Stimulated activated CD8-positive, alpha-beta memory T cell treated with anti-CD3 and anti-CD28 coated beads, Interleukin-2, amount 100 ng/mL, for 1 hour (primary cell): ENCODE measurements at regions not wholly inside any gene's neighbourhood (a gene's known extent, or its start where the extent isn't known, plus 50 kb on each side); places are given as distances from the start of the nearest gene placed in this dataset.

Experiments used
- DNase-seq, 2 donors: peaks; one replicate each; pipeline ENCODE4 v3.0.0-alpha.2; 2020; ENCODE audit warnings: low read depth in 2 of 2

DNA sequence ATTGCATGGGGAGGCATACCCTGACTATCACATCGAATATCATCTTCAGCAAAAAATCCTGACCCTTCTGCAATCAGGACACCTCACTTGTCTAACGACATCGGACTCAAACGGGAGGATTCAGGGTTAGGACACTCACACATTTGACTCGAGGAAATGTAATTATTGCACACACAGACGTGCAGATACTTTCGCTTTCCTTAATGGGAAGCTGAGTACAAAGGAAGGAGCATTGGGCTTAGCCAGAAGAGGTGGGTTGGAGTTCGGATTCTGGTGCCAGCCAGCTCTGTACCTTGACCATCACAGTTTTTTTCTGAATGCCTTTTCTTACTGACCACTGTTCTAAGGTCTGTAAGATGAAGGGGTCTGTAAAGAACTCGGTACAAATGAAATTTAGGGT, 260.4 kb downstream of the GALC start:
- DNase-seq, result no peak

DNA sequence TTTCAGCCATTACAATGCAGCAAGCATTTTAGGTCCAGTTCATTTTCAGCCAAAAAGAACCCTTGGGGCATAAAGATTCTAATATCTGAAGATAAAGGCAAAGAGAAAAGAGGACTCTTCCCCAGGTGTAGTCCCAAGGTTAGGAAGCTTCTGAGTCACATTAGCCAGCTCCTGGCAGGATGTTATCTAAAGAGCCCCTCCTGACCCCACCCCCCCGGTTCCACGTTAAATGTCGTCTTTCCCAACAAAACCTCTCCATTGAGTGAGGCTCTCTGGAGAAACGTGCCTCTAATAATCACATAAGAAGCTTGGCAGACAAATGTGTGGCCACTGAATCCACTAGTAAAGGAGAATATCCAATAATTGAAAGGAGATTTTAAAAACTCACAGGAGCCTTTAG, 267.7 kb downstream of the GALC start:
- DNase-seq, result no peak

DNA sequence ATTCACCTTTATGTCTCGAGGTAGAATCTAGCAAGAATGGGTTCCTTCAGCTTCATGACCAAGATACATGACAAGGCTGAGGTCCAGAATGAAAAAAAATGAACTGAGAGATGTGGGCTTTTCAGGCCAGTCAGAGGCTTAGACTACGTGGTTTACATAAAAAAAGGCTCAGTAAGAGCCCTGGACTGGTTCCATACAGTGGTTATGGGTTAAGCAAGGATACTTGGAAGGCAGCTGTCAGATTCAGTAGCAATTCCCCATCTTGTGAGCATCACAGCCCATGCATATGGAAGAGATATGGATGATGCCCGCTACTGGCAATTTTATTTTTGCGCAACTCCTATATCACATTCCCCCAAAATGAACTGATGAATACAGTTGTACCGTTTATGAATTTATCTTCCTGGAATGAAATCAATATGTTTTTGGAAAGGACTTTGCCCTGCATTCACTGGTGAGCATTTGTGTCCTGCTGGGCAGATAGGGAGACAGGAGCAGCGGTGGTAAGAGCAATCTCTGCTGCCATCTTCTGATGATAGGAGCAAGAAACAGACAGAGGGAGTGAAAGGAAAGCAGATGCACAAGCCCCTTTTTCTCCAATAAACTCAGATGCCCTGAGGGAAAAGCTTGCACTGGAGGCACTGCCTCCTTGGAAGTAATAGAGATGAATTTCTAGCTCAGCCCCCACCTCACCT, 280.4 kb downstream of the GALC start:
- DNase-seq, result no peak

DNA sequence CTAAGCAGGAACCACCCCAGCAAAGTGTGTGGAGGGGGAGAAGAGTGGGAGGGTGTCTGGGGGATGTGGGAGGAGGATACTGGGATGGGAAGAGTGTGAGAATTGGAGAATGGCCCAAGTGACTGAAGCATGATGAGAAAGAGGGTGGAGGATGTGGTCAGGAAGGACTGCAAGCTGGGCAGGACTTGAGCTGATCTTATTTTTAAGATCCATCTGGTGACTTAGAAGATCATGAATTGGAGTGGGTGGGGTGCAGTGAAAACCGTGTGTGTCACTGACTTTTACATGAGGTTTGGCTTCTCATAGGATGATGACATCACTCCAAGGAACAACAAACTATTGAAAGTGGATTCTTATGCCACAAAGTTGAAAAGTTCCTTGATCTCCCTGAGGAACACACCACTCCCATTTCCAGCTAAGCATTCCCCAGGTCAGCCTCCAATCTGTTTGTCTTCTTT, 287.5 kb downstream of the GALC start:
- no peak for DNase-seq

DNA sequence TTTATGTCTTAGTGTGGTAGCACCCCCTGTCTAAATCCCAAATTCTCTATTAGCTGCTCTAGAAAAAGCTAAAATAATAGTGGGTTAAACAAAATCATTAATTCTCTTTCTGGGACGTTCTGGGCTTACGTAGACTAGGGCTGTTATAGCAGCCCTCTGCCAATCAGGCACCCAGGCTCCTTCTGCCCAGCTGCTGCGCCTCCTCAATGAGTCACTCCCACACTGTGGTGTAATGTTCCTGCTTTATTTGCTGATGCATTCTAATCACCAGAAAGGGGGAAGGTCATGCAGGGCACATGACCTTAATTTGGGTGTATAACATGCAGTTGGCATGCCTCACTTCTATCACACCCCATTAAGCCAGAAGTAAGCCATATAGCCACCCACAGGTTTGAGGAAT, 294.5 kb downstream of the GALC start:
- no peak for DNase-seq

DNA sequence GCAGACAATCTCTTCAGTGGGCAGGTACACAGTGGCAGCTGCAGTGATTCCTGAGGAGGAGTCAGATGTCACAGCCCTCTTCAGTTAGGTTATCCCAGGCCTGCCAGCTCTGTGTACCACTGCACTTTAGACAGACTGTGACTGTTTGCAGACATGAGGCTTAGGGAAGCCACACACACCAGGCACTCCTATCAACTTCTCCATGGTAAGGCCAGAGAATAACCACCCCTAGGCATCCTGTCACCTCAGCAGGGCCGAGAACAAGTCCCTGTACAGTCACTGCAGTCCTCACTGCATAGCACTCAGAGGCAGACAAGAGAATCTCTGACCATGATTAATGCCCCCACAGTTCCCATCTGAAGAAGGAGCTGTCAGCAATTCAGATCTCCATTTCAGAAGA, 296.5 kb downstream of the GALC start:
- no peak for DNase-seq

DNA sequence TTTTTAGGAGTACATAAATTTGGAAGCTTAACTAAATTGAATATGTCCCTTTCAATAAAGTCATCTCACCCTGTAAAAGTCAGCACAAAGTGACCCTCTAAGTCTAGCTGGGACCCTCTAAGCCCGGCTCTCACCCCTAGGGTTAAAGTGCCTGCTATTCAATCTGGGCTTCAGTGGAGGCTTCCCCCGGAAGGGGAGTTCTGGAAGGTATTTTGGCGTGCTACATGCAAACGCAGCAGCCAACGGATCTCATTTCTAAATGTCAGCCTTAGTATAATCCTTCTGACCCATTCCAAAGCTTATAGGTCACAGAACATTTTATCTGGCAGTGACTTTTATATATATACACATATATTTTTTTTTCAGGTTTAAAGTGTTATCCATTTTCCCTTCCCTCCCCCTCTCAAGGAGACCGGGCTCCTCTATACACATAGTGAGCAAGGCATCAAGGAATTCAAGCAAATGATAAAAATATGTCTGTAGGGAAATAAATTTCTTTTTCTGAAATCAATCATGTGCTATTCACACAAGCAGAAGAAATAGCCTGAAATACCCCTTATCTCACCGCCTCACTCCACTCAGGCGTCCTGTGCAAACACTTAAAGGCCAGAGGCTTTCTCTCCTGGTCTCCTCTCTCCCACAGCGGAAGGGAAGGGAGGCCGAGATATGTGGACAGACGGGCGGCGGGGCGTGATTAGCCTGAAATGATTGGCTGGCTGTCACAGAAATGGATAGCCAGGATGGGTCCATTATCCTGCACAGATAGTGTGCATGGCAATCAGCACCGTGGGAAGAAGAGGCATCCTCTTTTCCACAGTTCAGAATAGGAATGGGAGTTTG, 301.7 kb downstream of the GALC start:
- DNase-seq, result no peak

DNA sequence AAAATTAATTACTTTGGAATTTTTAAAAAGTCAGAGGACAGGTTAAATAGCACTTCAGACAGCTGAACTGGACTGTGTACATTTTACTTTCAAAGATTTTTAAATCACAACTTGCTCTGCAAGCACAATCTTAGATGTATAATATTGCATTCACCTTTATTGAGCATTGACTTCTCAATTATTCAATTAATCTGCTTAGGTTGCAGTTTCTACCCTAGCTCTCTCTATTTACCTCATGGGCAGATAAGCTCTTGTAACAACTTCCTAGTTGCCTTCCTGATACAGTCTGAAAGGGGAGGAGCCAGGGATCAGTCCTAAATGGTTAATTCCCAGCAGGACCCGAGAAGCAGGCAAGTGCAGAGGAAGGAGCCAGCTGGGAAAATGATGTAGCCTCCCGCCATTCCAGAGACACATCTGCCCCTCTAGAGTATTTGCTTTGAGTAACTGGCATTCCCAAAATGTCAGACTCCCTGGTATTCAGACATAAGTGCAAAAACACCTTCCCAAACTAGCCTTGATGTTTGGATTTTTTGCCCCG, 302.8 kb downstream of the GALC start:
- no peak for DNase-seq

DNA sequence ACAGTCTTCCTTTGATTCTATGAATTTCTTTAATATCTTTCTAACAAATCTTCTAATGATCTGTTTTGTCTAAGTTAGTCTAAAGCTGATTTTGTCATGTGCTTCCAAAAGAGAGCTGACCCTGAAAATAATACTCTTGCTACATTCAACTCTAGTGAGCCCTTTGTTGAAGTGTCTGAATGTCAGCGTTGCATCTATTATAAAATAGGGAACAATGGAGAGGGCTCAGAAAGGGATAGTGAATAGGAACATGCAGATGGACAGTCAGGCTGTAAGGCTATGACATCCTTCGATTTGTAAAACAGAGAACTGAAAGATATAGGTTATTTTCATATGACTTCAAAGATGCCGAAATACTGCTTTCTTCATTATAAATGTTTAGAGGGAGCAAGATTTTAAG, 304.5 kb downstream of the GALC start:
- DNase-seq, result no peak

DNA sequence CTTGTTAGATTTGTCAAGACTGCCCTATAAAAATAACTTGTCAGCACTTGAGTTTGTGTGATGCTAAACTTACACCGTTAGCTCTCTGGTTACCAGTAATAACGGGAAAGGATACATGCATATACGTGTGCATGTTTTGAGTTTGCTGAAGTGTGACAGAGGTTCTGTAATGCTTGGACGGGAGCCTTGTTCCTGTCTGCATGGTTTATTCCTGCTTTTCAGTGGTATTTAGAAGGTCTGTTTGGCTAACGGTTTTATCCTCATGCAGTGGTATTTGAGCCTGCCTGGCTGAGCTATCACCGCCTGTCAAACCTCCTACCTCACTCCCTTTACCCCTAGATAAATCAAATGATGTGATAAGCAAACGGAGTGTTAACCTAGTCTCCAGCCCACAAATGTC, 305.6 kb downstream of the GALC start:
- DNase-seq, result no peak

DNA sequence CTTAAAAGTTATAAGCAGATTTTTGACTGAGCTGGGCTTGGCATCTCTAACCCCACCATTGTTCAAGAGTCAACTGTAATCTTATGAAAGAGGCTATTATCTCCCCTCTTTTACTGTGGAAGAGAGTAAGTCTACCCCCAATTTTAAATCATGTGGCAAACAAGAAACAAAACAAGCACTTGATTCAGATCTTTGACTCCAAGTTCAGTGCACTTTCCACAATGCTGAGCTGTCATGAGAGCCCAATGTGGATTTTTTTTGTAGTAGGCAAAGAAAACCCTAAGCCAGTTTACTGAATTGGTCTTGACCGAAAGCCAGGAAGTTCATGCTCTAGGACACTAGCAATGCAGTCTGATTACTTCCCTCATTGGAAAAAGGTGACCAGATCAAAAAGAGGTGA, 306.2 kb downstream of the GALC start:
- DNase-seq, result no peak

DNA sequence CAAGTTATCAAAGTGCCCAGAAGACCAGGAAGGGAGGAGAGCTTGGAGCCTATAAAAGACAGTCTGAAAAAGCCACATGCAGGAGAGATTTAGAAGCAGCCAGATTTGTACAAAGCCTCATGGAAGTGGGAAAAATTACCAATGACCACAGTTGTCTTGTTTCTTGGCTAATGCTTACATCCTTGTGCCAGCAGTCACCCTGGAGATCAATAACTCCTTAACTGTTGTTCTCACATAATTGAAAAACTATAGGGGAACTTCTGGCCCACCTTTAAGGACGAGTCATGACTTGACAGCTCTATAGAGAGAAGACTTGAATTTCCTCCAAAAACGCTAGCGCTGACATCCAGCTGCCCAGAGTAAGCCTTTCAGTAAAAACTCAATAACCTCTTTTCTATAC, 313.1 kb downstream of the GALC start:
- no peak for DNase-seq

DNA sequence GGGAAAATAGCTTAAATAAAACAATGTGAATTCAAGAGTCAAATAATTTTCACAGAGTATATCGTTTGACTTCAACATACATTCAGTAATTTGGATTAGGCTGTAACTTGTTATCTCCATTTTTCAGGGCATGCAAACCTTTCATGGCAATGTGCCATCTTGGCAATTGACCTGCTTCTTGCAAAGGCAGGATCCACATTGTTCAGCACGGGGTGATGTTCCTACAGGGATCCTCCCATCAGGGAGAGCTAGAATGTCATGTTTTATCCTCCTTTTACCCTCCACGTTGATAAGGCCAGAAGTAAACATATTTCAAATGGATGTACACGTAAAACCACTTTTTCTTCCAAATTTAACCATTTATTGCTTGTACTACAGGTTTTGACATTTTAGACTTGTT, 314.4 kb downstream of the GALC start:
- no peak for DNase-seq

DNA sequence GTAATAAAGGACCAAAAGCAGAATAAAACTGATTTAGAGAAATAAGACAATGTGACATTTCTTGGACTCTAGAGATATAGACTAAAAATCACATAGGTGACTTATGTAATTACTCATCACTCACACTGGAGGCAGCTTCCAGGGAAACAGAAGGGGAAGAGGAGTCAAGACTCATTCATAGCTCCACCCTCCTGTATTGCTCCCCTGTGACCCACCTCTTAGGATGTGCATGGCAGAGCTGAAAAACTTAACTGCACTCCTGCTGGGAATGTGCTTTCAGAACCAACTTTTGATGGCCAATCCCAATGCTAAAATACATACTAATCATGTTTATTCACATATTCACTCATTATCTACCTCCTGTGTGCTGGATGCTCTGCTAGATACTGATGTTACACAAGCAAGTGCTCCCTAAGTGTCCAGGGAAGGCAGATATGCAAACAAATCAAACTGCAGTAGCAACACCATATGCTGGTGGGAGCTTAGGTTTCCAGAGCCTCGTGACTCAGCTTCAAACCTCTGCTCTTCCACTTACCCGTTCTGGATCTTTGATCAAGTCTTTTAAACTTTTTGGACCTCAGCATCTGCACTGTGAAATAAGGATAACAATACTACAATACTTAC, 316.1 kb downstream of the GALC start:
- DNase-seq, result no peak

DNA sequence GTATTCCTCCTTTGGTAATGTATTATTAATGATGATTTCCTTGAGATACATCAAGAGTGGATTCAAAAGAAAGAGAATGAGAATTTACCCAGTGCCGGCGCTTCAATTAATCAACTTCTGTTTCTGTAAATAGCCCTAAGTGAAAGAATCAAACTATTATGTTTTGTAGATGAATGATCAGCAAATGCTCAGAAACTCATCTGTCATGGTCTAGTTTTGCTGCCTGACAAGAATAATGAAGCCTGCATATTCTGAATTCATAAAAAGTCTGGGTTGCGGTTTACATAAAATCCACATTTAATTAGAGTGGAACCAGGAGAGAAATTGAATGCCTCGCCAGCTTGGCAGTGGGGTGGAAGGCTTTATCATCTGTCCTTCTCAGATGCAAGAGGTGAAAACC, 325.3 kb downstream of the GALC start:
- DNase-seq, result no peak

DNA sequence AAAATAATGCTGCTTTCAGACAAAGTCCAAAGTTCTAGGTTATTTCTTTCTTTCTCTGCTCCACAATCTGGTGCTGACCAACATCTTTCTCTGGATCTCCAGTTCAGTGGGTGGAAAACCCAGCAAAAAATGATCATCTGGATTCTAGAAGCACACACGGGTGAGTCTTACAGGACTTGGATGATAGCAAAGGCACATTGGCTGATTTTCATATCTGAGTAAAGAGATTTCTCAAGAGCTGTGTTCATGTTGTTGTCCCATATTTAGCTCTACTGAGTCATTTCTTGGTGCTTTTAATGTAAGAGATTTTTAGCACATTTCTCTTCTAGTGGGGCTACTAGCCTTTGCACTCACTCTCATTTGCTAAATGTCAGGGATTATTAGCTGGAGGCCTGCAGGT, 336.7 kb downstream of the GALC start:
- no peak for DNase-seq

DNA sequence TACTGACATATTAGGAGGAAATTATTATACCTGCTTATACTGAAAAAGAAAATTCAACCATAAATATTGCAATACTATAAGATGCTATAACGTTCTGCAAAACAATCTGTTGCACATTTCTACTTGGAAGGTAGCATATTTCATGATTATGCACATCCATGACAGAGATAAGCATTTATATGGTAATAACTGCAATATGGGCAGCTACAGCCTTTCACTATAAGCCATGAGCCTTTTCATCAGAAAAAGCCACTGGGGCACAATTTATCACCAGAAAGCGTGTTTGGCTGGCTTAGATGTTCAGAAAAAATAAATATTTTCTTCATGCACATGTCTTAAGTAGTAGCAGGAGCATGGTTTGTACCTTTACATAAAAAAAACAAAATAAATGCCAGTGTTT, 340.7 kb downstream of the GALC start:
- no peak for DNase-seq

DNA sequence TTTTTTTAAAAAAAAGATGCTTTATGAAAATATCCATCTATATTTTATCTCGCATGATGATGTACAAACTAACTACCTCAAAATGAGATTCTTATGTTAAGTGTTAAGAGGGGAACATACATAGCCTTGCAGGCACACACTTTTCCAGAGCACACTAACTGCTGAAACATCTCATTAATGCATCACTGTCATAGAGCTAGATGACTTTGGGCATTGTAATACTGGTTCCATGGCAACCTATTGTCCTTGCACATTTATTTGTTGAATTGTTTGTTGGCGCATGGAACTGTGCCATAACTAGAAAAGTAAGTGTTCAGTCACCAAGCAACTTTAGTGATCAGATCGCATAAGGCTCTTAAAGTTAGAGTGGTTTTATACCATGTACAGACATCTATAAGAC, 348.3 kb downstream of the GALC start:
- no peak for DNase-seq

DNA sequence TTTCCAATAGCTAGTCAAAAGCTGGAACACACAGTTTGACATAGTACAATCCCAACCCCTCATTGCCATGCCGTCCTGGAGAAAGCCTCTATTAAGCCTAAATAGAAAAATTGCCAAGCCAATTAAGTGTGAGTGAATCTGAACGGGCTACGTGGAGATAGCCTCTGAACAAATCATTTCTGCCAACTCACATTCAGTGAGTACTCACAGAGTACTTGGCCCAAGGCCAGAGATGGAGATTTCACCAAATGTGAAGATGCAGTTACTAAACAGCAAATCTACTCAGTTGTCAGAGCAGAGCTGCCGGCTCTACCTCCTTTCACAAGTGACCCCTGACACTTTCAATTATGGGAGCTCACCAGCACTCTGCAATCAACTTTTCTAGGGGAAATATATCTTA, 350.0 kb downstream of the GALC start:
- no peak for DNase-seq

DNA sequence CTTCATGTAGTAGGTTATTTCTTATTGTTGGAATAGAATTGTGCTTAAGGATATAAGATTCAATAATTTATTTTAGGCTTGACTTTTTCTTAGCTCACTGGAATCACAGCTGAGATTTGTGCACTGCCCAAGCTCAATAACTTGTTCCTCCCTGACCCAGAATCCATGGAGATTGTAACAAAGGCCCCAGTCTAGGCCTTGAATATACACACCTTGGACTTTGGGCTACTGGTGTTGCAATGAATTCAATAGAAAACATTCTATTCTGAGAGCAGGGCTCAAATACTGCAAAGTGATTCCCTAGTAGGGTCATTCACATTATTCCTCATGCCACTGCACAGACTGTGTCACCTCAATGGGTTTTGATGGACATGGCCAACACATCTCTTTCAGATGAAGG, 352.4 kb downstream of the GALC start:
- DNase-seq, result no peak

DNA sequence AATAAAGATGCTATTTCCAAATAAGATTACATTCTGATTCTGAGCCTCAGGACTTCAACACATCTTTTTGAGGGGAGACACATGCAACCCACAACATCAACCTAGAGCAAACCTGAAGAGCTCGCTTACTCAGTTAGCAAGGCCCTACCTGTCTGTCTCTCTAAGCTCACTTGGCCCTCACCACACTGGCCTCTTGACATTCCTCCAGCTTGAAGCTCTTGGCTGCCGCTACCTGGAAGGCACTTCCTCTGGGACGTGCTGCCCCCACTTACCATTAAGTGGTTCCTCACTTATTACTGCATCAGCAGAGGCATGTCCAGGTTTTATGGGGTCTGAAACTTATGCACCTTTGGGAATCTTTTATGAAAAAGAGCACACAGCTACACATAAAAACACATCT, 354.8 kb downstream of the GALC start:
- DNase-seq, result no peak

DNA sequence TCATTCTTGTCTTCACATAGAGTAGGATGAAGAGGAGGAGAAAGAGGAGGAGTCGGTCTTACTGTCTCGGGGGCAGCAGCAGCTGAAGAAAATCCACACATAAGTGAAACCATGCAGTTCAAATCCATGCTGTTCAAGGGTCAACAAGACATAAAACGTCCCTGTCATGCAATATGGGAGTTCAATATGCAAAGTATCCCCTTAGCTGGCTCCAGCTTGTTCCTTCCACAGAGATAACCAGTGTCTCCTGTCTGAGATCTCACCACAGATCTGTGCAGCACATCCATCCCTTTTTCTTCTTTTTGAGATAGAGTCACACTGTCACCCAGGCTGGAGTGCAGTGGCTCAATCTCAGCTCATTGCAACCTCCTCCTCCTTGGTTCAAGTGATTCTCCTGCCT, 357.5 kb downstream of the GALC start:
- DNase-seq, result no peak

DNA sequence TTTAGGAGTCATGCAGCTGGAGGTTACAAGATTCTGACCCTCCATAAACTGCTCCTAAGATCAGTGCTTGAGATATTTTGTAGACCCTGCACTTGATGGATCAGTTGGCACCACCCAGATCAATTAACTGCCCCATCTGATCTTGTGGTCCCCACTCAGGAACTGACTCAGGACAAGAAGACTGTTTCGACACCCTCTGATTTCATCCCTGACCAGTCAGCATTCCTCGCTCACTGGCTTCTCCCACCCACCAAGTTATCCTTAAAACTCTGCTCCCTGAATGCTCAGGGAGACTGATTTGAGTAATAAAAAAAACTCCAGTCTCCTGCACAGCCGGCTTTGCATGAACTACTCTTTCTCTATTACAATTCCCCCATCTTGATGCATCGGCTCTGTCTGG, 360.2 kb downstream of the GALC start:
- DNase-seq, result no peak
